ENCODE measurements at regions not wholly inside any gene's neighbourhood (a gene's known extent, or its start where the extent isn't known, plus 50 kb on each side); places are given as distances from the start of the nearest gene placed in this dataset.

DNA sequence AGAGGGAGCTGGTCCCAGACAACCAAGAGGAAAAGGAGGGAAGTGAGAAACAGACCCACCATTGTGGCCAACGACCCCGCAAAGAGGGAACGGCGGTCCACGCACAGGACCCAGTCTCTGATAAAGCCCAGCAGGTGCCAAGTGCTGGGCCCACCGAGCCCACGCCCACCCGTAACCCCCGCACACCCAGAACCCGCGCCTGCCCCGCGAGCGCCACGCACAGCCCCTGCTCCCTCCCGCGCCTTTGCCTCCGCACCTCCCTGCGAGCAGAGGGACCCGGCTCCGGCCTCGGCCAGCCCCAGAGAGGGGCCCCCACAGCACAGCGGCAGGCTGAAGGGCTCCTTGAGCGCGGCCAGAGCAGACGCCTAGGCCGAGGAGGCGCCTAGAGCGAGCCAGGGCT is 1192.2 kb downstream of the PCDH17 start:
- no peak for TF ChIP-seq ZNF274 (IDR thresholded peaks at IDR 0.05; ENCODE audit: low read depth, low read length)
- TF ChIP-seq SUZ12 (IDR thresholded peaks at IDR 0.05; ENCODE audit: extremely low read depth, insufficient read depth, insufficient read length): no peak

All from NT2/D1 (cell line).